DMS114 treated with DMSO at 0.1 percent for 48 hours (cell line): ENCODE measurements at regions not wholly inside any gene's neighbourhood (a gene's known extent, or its start where the extent isn't known, plus 50 kb on each side); places are given as distances from the start of the nearest gene placed in this dataset.
A peak's percentile ranks its signal among the peaks of the same experiment; 100 is the strongest.
"Not testable (repeated sequence)": the region's sequence is repeated elsewhere in the genome, so short reads cannot be mapped to it uniquely, and the experiment has no call there.

Source experiments
- DNase-seq: peaks from one replicate; lab custom pipeline; 2025; ENCODE audit not compliant: unreplicated experiment; lab: John Stamatoyannopoulos, UW

DNA sequence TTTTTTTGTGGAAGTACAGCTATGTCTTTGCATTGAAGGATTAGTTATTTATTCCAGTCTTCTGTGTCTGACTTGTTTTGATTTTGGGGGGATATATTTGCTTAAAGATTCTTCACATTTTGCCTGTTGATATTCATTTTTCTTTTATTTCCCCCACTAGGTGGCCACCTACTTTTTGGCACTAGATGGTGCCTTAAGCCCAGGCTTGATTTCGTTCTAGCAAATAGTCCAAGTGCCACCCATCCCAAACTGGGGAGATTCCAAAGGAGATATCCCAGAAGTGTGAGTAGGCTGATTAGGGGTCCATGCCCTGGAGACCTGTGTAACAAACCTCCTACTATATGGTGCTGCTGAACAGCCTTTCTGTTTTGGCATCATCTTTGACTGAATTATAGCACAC, 80.0 kb upstream of the SPATA16 start:
- peak; percentile 16 for DNase-seq

DNA sequence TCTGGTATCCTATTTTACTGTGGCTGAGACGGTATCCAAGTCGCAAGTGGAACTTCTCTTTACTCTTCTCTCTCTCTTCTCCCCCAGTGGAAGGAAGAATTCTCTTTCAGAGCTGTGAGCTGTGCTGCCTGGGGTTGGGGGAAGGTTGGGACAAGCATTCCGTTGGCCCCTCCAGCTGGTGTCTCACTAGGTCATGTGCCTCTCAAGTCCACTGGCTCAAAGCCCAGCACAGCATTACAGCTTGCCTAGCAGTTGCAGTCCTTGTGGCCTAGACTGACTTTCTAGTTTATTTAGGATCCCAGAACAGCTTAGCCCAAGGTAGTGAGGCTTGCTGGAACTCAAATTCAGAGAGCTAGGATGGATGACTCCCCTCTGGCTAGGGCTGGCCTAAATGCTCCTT, 76.1 kb upstream of the SPATA16 start:
- DNase-seq = no peak

DNA sequence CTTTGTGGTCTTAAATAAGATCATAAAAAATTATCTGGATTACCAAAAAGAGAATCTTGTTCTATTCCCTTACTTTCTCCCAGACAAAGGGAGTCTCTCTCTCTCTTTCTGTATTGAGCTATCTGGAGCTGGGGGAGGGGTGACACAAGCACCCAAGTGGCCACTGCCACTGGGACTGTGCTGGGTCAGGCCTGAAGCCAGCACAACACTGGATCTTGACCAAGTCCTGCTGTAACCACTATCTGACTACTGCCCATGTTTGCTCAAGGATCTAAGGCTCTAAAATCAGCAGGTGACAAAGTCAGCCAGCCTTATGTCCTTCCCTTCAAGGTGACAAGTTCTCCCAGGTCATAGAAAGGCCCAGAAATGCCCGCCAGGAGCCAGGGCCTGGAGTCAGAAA, 75.0 kb upstream of the SPATA16 start:
- no peak for DNase-seq

DNA sequence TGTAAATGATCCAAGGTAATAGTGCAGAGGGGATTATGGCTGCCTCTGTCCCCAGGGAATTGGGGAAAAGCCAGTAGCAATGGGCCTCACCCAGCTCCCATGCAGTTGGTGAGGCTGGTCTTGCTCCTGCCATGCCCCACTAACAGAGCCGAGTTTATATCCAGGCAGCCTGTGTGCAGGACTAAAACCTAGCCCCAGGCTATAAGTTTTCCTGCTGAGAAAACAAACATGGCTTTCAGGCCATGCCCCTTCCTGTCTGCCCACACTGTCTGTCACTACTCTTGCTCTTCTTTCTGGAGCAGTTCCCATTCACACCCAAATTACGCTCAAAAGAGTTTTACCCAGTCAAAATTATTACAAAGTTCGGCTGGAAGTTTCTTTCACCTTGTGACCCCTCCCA, 73.5 kb upstream of the SPATA16 start:
- DNase-seq = no peak

DNA sequence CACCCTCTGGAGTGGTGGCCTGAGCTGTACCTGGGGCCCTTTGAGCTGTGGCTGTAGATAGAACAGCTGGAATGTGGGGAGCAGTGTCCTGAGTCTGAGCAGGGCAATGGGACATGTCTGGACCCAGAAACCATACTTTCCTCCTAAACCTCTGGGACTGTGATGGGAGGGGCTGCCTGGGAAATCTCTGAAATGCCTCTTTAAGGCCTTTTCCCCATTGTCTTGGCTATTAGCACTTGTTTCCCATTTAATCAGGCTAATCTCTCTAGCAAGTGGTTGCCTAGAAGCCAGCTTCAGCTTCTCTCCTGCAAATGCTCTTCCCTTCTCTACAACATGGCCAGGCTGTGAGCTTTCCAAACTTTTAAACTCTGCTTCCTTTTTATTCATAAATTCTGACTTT, 58.5 kb upstream of the SPATA16 start:
- DNase-seq = no peak

DNA sequence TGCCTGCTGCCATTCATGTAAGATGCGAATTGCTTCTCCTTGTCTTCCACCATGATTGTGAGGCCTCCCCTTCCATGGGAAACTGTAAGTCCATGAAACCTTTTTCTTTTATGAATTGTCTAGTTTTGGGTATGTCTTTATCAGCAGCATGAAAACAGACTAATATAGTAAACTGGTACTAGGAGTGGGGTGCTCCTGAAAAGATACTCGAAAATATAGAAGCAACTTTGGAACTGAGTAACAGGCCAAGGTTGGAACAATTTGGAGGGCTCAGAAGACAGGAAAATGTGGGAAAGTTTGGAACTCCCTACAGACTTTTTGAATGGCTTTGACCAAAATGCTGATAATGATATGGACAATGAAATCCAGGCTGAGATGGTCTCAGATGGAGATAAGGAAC, 53.8 kb upstream of the SPATA16 start:
- not testable (repeated sequence) for DNase-seq

DNA sequence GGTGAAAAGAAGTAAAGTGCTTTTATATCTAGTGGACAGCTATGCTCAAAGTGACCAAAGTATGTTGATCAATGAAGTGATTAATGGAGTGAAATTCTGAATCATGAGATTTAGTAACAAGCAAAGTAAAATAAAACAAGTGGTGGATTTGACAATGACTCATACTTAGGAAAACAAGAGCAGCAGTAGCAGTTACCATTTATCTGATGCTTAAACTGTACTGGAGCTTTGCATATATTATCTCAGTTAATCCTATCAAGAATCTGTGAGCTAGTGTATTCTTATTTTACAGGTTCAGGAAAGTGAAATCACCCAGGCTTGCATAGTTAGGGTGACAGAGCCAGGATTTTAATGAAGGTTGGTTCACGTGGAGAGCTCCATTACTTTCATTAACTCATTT, 50.6 kb upstream of the SPATA16 start:
- no peak for DNase-seq
